ENCODE measurements at regions not wholly inside any gene's neighbourhood (a gene's known extent, or its start where the extent isn't known, plus 50 kb on each side); places are given as distances from the start of the nearest gene placed in this dataset.

- TF ChIP-seq POLR2A (IDR thresholded peaks at IDR 0.05; ENCODE audit: low read length) (no peak), GATA1 (IDR thresholded peaks at IDR 0.05; ENCODE audit: low read depth, low read length) (no peak)
Observed at GRCh38 chr3:45309876-45310275, 78.5 kb upstream of the LARS2 start.
